Cardiac muscle cell (in vitro differentiated cells and primary cell): ENCODE measurements at regions not wholly inside any gene's neighbourhood (a gene's known extent, or its start where the extent isn't known, plus 50 kb on each side); places are given as distances from the start of the nearest gene placed in this dataset.

Source experiments
- DNase-seq, 2 donors: peaks; one replicate each; pipeline versions ENCODE4 v3.0.0 to v3.0.0-alpha.2; 2010 to 2017; ENCODE audit warnings: low read depth in 1 of 2, low spot score in 1 of 2
- H3K27ac ChIP-seq: fragments of 200-600 bp; sonication (generic); 2 replicates; pipeline ENCODE4 v1.5.1; 2016
- H3K27me3 ChIP-seq: fragments of 200-600 bp; sonication (generic); 2 replicates; pipeline ENCODE4 v1.6.0; 2016; ENCODE audit warnings: control low read depth
- H3K36me3 ChIP-seq: fragments of 200-600 bp; sonication (generic); 2 replicates; pipeline ENCODE4 v1.5.1; 2016; ENCODE audit warnings: control low read depth
- H3K4me1 ChIP-seq: fragments of 200-600 bp; sonication (generic); 2 replicates; pipeline ENCODE4 v1.8.1; 2017; ENCODE audit warnings: low read depth, mild to moderate bottlenecking, mixed run types
- H3K4me3 ChIP-seq: fragments of 200-600 bp; sonication (generic); 2 replicates; pipeline ENCODE4 v1.5.1; 2016; ENCODE audit warnings: mild to moderate bottlenecking
- H3K9me3 ChIP-seq: fragments of 200-600 bp; sonication (generic); 2 replicates; pipeline ENCODE4 v1.5.1; 2017; ENCODE audit warnings: low read depth, mild to moderate bottlenecking, control low read depth
- TF ChIP-seq, protein P1 (sequence below): IDR thresholded peaks from 2 replicates; pipeline ENCODE4 v1.5.1; 2012; ENCODE audit warnings: low read depth, mild to moderate bottlenecking, low read length

DNA sequence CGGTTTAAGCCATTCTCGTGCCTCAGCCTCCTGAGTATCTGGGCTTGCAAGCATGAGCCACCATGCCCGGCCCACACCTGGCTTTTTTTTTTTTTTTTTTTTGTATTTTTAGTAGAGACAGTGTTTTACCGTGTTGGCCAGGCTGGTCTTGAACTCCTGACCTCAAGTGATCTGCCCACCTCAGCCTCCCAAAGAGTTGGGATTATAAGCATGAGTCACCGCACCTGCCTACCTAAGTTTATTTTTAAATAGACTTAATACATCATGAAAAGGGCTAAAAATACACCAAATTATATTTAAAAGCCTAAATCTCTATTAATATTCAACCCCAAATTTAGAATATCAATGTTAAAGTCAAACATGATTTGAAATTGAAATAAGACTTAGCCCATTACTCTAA is 250.8 kb upstream of the MC4R start:
- no peaks in the 10 kb centered on the region for H3K36me3 ChIP-seq
- DNase-seq: no peak
- no peak overlapping the region for H3K4me3 ChIP-seq
- H3K27me3 ChIP-seq: no peaks in the 10 kb centered on the region
- TF ChIP-seq, protein P1, sequence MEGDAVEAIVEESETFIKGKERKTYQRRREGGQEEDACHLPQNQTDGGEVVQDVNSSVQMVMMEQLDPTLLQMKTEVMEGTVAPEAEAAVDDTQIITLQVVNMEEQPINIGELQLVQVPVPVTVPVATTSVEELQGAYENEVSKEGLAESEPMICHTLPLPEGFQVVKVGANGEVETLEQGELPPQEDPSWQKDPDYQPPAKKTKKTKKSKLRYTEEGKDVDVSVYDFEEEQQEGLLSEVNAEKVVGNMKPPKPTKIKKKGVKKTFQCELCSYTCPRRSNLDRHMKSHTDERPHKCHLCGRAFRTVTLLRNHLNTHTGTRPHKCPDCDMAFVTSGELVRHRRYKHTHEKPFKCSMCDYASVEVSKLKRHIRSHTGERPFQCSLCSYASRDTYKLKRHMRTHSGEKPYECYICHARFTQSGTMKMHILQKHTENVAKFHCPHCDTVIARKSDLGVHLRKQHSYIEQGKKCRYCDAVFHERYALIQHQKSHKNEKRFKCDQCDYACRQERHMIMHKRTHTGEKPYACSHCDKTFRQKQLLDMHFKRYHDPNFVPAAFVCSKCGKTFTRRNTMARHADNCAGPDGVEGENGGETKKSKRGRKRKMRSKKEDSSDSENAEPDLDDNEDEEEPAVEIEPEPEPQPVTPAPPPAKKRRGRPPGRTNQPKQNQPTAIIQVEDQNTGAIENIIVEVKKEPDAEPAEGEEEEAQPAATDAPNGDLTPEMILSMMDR: no peak
- no peaks in the 10 kb centered on the region for H3K9me3 ChIP-seq
- no peak overlapping the region for H3K27ac ChIP-seq
- H3K4me1 ChIP-seq: no peaks in the 10 kb centered on the region

DNA sequence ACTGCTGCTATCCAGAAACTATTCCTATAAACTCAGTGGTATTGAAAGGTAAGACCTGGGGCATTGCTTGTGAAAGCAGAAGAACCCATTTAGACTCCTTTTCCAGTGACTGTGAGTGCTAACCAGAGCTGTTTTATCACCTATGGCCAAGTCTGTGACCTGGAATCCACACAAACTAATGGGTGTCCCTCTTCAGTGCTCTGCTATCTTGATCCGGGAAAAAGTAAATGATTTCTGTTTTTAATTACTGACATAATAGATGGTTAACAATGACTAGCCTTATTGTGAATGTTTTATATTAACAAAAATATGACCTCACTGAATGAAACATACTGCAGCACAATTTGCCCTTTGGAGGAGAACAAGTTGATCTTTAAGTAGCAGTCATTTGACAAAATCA is 251.6 kb upstream of the MC4R start:
- TF ChIP-seq, protein P1: no peak
- Histone ChIP-seq H3K9me3 (no peaks in the 10 kb centered on the region), H3K27me3 (no peaks in the 10 kb centered on the region), H3K27ac (no peak overlapping the region), H3K4me3 (no peak overlapping the region), H3K36me3 (no peaks in the 10 kb centered on the region), H3K4me1 (no peaks in the 10 kb centered on the region)
- DNase-seq: no peak

GRCh38 chr18:60639836-60640235 is 267.3 kb upstream of the MC4R start:
- Histone ChIP-seq H3K9me3 (no peaks in the 10 kb centered on the region), H3K27me3 (no peaks in the 10 kb centered on the region), H3K4me3 (no peak overlapping the region), H3K27ac (no peak overlapping the region), H3K36me3 (no peaks in the 10 kb centered on the region), H3K4me1 (no peaks in the 10 kb centered on the region)
- TF ChIP-seq, protein P1: no peak
- no peak for DNase-seq

GRCh38 chr18:60643009-60643408 is 270.4 kb upstream of the MC4R start:
- no peak for DNase-seq
- Histone ChIP-seq H3K27me3 (no peaks in the 10 kb centered on the region), H3K4me1 (no peaks in the 10 kb centered on the region), H3K36me3 (no peaks in the 10 kb centered on the region), H3K27ac (no peak overlapping the region), H3K4me3 (no peak overlapping the region), H3K9me3 (no peaks in the 10 kb centered on the region)
- TF ChIP-seq, protein P1: no peak

GRCh38 chr18:60646725-60647124 is 274.1 kb upstream of the MC4R start:
- Histone ChIP-seq H3K27me3 (no peaks in the 10 kb centered on the region), H3K4me1 (no peaks in the 10 kb centered on the region), H3K4me3 (no peak overlapping the region), H3K27ac (no peak overlapping the region), H3K36me3 (no peaks in the 10 kb centered on the region), H3K9me3 (no peaks in the 10 kb centered on the region)
- TF ChIP-seq, protein P1: no peak
- no peak for DNase-seq

- Histone ChIP-seq H3K27me3 (no peaks in the 10 kb centered on the region), H3K4me3 (no peak overlapping the region), H3K36me3 (no peaks in the 10 kb centered on the region), H3K9me3 (no peaks in the 10 kb centered on the region), H3K4me1 (no peaks in the 10 kb centered on the region), H3K27ac (no peak overlapping the region)
- TF ChIP-seq, protein P1: no peak
- DNase-seq: no peak
Observed at GRCh38 chr18:60649107-60649506, 276.5 kb upstream of the MC4R start.
